ENCODE measurements at regions not wholly inside any gene's neighbourhood (a gene's known extent, or its start where the extent isn't known, plus 50 kb on each side); places are given as distances from the start of the nearest gene placed in this dataset.

GRCh38 chr17:77753246-77753645 is 205.3 kb upstream of the TNRC6C start:
- H3K27me3 Mint-ChIP-seq: peaks cover 4% of the 10 kb centered on the region
- TF ChIP-seq CTCF (conservative IDR thresholded peaks at IDR 0.05): no peak
- no peaks in the 10 kb centered on the region for H3K36me3 Mint-ChIP-seq
- H3K9me3 Mint-ChIP-seq: peaks cover 5% of the 10 kb centered on the region
- peaks cover 1% of the 10 kb centered on the region for H3K4me1 Mint-ChIP-seq (ENCODE audit: unreplicated experiment)
- no peak overlapping the region for H3K27ac Mint-ChIP-seq
- no peak for DNase-seq (ENCODE audit: extremely low spot score, unreplicated experiment)
- no peak overlapping the region for H3K4me3 Mint-ChIP-seq

- Mint-ChIP-seq H3K4me3 (no peak overlapping the region), H3K27me3 (peaks cover 3% of the 10 kb centered on the region), H3K27ac (no peak overlapping the region), H3K9me3 (peaks cover 5% of the 10 kb centered on the region), H3K36me3 (no peaks in the 10 kb centered on the region), H3K4me1 (ENCODE audit: unreplicated experiment) (no peaks in the 10 kb centered on the region)
- no peak for TF ChIP-seq CTCF (conservative IDR thresholded peaks at IDR 0.05)
- DNase-seq (ENCODE audit: extremely low spot score, unreplicated experiment): no peak
These were observed 204.7 kb upstream of the TNRC6C start for GRCh38 chr17:77753691-77754245.

GRCh38 chr17:77754956-77755355 is 203.5 kb upstream of the TNRC6C start:
- no peak overlapping the region for H3K4me3 Mint-ChIP-seq
- TF ChIP-seq CTCF (conservative IDR thresholded peaks at IDR 0.05): no peak

GRCh38 chr17:77755410-77755963 is 203.0 kb upstream of the TNRC6C start:
- Mint-ChIP-seq H3K27ac (no peak overlapping the region), H3K27me3 (peaks cover 3% of the 10 kb centered on the region), H3K4me1 (ENCODE audit: unreplicated experiment) (no peaks in the 10 kb centered on the region), H3K4me3 (no peak overlapping the region), H3K9me3 (peaks cover 5% of the 10 kb centered on the region), H3K36me3 (no peaks in the 10 kb centered on the region)
- DNase-seq (ENCODE audit: extremely low spot score, unreplicated experiment): no peak
- TF ChIP-seq CTCF (conservative IDR thresholded peaks at IDR 0.05): no peak

More at GRCh38 chr17:77754956-77755355, 203.5 kb upstream of the TNRC6C start:
- peaks cover 3% of the 10 kb centered on the region for H3K27me3 Mint-ChIP-seq
- H3K9me3 Mint-ChIP-seq: peaks cover 5% of the 10 kb centered on the region
- H3K36me3 Mint-ChIP-seq: no peaks in the 10 kb centered on the region
- no peak for DNase-seq (ENCODE audit: extremely low spot score, unreplicated experiment)
- no peak overlapping the region for H3K27ac Mint-ChIP-seq
- H3K4me1 Mint-ChIP-seq (ENCODE audit: unreplicated experiment): no peaks in the 10 kb centered on the region

- Mint-ChIP-seq H3K4me3 (no peak overlapping the region), H3K27ac (no peak overlapping the region)
- TF ChIP-seq CTCF (conservative IDR thresholded peaks at IDR 0.05): no peak
These were observed 202.5 kb upstream of the TNRC6C start for GRCh38 chr17:77756028-77756427.

More at GRCh38 chr17:77756028-77756427, 202.5 kb upstream of the TNRC6C start:
- H3K27me3 Mint-ChIP-seq: peaks cover 3% of the 10 kb centered on the region
- no peaks in the 10 kb centered on the region for H3K4me1 Mint-ChIP-seq (ENCODE audit: unreplicated experiment)
- DNase-seq (ENCODE audit: extremely low spot score, unreplicated experiment): no peak
- H3K9me3 Mint-ChIP-seq: peaks cover 5% of the 10 kb centered on the region
- no peaks in the 10 kb centered on the region for H3K36me3 Mint-ChIP-seq
